OCI-LY1 (cell line): ENCODE measurements at regions not wholly inside any gene's neighbourhood (a gene's known extent, or its start where the extent isn't known, plus 50 kb on each side); places are given as distances from the start of the nearest gene placed in this dataset.
"Not testable (repeated sequence)": the region's sequence is repeated elsewhere in the genome, so short reads cannot be mapped to it uniquely, and the experiment has no call there.

Experiments
- CTCF ChIP-seq: fragments of 200-600 bp; sonication (generic), shearing (Covaris generic); IDR thresholded peaks from 2 replicates; pipeline ENCODE4 v1.5.1; 2017; ENCODE audit warnings: mild to moderate bottlenecking, antibody characterized with exemption, low read length, moderate library complexity, mixed read lengths
- EZH2 ChIP-seq: fragments of 200-600 bp; sonication (generic), shearing (Covaris generic); IDR thresholded peaks from 2 replicates; pipeline ENCODE4 v1.8.0; 2017; ENCODE audit warnings: borderline replicate concordance, mixed run types, mild to moderate bottlenecking, antibody characterized with exemption, low read length, moderate library complexity, mixed read lengths

DNA sequence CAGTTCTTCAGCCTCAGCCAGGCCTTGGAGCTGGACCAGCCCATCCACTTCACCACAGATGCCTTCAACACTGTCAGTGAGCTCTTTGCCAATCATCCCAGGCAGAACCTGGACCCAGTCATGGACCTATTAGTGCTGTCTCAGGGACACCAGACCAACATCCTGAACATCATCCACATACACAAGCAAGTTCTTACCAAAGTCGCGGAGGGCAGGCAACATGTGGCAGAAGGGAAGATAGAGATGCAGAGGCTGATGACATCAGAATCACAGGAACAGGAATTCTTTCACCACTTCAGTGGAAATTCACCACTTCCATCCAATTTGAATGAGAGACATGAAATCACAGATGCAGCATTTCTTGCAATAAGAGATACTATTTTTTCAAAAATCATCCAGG lies 845.3 kb downstream of the FOXD4L5 start:
- TF ChIP-seq CTCF, EZH2: not testable (repeated sequence)
